IPS DF 6.9 (cell line): ENCODE measurements at regions not wholly inside any gene's neighbourhood (a gene's known extent, or its start where the extent isn't known, plus 50 kb on each side); places are given as distances from the start of the nearest gene placed in this dataset.

Experiments
- DNase-seq: peaks from one replicate; pipeline ENCODE4 v3.0.0-alpha.2; 2013; ENCODE audit warnings: low read depth, low spot score
- H3K27ac ChIP-seq: one replicate; pipeline ENCODE4 v1.5.1; 2013; ENCODE audit warnings: low read length, control low read depth
- H3K27me3 ChIP-seq: 2 replicates; pipeline ENCODE4 v1.6.1; 2013; ENCODE audit warnings: mild to moderate bottlenecking, low read length; ENCODE audit not compliant: control insufficient read depth, insufficient read depth
- H3K36me3 ChIP-seq: 2 replicates; pipeline ENCODE4 v1.6.1; 2013; ENCODE audit warnings: low read length; ENCODE audit not compliant: control insufficient read depth, insufficient read depth
- H3K4me1 ChIP-seq: 2 replicates; pipeline ENCODE4 v1.6.1; 2013; ENCODE audit warnings: low read length; ENCODE audit not compliant: control insufficient read depth, insufficient read depth
- H3K4me3 ChIP-seq: 2 replicates; pipeline ENCODE4 v1.5.1; 2013; ENCODE audit warnings: mild to moderate bottlenecking, low read length
- H3K9me3 ChIP-seq: 2 replicates; pipeline ENCODE4 v1.6.1; 2013; ENCODE audit warnings: low read length, inconsistent platforms; ENCODE audit not compliant: control insufficient read depth, insufficient read depth
- WGBS: extraction: QIAGEN DNeasy Blood & Tissue Kit; methylation state at CpG from one replicate; pipeline ENCODE4 v1.1.7; 2013; ENCODE audit warnings: mixed read lengths, missing lambda C conversion rate; ENCODE audit not compliant: insufficient read length, insufficient coverage; 5-methylcytosine and 5-hydroxymethylcytosine counted together

GRCh38 chr13:97160421-97160820 is 61.7 kb upstream of the MBNL2 start:
- Histone ChIP-seq H3K27me3 (no peaks in the 10 kb centered on the region), H3K4me1 (no peaks in the 10 kb centered on the region), H3K36me3 (no peaks in the 10 kb centered on the region), H3K27ac (no peak overlapping the region), H3K4me3 (no peak overlapping the region), H3K9me3 (no peaks in the 10 kb centered on the region)
- WGBS: no CpG with 5 or more reads among the region's 2 CpGs
- no peak for DNase-seq

DNA sequence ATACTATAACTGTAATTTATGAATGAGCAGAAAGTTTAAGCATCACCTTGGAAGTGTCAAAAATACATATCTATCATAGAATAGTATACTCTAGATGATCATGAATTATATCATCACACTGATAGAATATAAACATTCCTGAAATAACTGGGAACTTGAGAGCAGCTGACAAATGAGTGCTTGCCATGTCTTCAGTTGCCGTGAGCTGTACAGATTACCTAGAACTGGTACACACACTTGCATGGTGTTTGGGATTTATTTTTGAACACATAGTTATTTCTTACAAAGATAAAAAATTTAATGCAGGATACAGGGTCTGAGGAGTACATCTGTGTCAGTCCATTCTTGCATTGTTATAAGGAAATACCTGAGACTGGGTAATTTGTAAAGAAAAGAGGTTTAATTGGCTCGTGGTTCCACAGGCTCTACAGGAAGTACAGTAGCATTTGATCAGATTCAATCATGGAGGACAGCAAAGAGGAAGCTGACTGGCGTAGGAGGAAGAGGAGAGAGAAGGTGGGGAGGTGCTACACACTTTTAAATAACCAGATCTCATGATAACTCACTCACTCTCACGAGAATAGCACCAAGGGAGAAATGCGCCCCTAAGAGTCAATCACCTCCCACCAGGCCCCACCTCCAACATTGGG is 60.4 kb upstream of the MBNL2 start:
- WGBS: no CpG with 5 or more reads among the region's 5 CpGs
- Histone ChIP-seq H3K27me3 (no peaks in the 10 kb centered on the region), H3K9me3 (no peaks in the 10 kb centered on the region), H3K36me3 (no peaks in the 10 kb centered on the region), H3K4me1 (no peaks in the 10 kb centered on the region), H3K27ac (no peak overlapping the region), H3K4me3 (no peak overlapping the region)
- DNase-seq: no peak

DNA sequence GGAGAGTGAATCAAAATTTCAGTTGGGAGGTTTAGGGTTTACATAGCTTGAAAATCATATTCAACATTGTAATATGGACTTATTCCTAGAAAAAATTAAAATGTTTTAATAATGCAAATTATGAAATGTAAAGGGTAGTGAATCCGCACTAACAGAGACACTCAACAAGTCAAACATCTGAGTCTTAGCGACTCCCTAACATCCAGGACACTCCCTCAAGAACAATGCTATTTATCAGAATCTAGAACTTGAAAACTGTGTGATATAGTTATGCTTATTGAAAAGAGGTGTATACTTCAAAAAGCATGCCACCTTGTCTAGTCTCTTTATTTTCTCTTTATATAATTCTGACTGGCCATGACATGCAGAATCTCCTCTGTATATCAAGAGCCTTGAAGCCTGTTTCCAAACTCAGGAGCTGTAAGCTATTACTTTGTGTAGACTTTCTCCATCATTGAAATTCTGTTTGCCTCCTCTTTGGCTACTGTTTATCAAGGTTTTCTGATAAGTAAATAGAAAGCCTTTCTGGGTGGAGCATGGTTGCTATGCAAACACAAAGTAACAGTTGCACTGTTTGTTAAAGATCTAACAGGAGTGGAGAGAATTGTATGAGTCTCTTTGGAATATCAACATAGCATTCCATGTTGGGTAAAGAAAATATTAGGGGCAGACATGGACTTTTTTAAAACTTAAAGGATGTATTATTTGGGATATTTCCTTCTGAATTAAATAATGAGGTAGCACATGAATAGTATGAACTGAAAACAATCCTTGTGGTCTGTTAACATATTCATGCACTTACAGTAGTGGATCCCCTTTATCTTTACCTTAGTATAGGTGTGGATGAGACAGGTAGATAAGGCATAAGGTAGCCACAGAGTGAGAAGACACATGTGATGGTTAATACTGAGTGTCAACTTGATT is 56.4 kb upstream of the MBNL2 start:
- DNase-seq: no peak
- Histone ChIP-seq H3K27ac (no peak overlapping the region), H3K4me3 (no peak overlapping the region), H3K9me3 (no peaks in the 10 kb centered on the region), H3K36me3 (no peaks in the 10 kb centered on the region), H3K27me3 (no peaks in the 10 kb centered on the region), H3K4me1 (no peaks in the 10 kb centered on the region)
- WGBS: no CpG with 5 or more reads among the region's 2 CpGs

GRCh38 chr13:97171136-97171535 is 51.0 kb upstream of the MBNL2 start:
- Histone ChIP-seq H3K36me3 (no peaks in the 10 kb centered on the region), H3K9me3 (no peaks in the 10 kb centered on the region), H3K4me3 (no peak overlapping the region), H3K4me1 (no peaks in the 10 kb centered on the region), H3K27me3 (no peaks in the 10 kb centered on the region), H3K27ac (no peak overlapping the region)
- DNase-seq: no peak
- no CpG with 5 or more reads among the region's 2 CpGs for WGBS
